ENCODE measurements at regions not wholly inside any gene's neighbourhood (a gene's known extent, or its start where the extent isn't known, plus 50 kb on each side); places are given as distances from the start of the nearest gene placed in this dataset.
"Not testable (repeated sequence)": the region's sequence is repeated elsewhere in the genome, so short reads cannot be mapped to it uniquely, and the experiment has no call there.

DNA sequence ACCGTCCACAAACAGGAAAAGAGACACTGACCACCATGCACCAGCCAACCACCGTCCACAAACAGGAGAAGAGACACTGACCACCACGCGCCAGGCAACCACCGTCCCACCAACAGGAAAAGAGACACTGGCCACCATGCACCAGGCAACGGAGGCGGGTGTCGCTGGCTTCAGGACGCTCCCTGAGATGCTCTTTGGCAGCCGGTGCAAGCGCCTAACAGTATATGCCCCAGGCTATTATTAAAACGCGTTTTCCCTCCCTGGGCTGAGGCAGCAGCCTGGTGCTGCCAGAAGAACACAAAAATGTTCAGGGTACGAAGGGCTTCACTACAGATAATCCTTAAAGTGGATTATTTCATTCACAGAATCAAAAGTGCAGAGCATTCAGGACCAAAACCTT is 235.1 kb downstream of the DLL1 start:
- TF ChIP-seq, protein P1, sequence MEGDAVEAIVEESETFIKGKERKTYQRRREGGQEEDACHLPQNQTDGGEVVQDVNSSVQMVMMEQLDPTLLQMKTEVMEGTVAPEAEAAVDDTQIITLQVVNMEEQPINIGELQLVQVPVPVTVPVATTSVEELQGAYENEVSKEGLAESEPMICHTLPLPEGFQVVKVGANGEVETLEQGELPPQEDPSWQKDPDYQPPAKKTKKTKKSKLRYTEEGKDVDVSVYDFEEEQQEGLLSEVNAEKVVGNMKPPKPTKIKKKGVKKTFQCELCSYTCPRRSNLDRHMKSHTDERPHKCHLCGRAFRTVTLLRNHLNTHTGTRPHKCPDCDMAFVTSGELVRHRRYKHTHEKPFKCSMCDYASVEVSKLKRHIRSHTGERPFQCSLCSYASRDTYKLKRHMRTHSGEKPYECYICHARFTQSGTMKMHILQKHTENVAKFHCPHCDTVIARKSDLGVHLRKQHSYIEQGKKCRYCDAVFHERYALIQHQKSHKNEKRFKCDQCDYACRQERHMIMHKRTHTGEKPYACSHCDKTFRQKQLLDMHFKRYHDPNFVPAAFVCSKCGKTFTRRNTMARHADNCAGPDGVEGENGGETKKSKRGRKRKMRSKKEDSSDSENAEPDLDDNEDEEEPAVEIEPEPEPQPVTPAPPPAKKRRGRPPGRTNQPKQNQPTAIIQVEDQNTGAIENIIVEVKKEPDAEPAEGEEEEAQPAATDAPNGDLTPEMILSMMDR (IDR thresholded peaks at IDR 0.05), result not testable (repeated sequence)
- TF ChIP-seq RFX5 (IDR thresholded peaks at IDR 0.05; ENCODE audit: low read length); USF2 (IDR thresholded peaks at IDR 0.05; ENCODE audit: borderline replicate concordance, low read depth, low read length); MEF2A (IDR thresholded peaks at IDR 0.05; ENCODE audit: borderline replicate concordance, low read depth): not testable (repeated sequence)
- TF ChIP-seq, protein P2, sequence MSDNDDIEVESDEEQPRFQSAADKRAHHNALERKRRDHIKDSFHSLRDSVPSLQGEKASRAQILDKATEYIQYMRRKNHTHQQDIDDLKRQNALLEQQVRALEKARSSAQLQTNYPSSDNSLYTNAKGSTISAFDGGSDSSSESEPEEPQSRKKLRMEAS (IDR thresholded peaks at IDR 0.05; ENCODE audit: low read depth), result not testable (repeated sequence)

All from SK-N-SH (cell line).